Peyer's patch (tissue), 4 donors: ENCODE measurements at regions not wholly inside any gene's neighbourhood (a gene's known extent, or its start where the extent isn't known, plus 50 kb on each side); places are given as distances from the start of the nearest gene placed in this dataset.

Source experiments
- CTCF ChIP-seq, 6 experiments: fragments of 450-650 bp in 4 of 6; fragments of 200-600 bp in 2 of 6; sonication (generic) in 1 of 6; IDR thresholded peaks; one replicate each; pipeline ENCODE4 v1.5.1; 2017 to 2019; ENCODE audit warnings: antibody characterized with exemption in 6 of 6, mild to moderate bottlenecking in 3 of 6, moderate library complexity in 1 of 6
- POLR2A ChIP-seq, 2 donors: fragments of 450-650 bp; IDR thresholded peaks; one replicate each; pipeline ENCODE4 v1.5.1; 2017; ENCODE audit warnings: antibody characterized with exemption in 2 of 2, mild to moderate bottlenecking in 2 of 2, moderate library complexity in 2 of 2

GRCh38 chr15:69919816-69920215, 177.9 kb downstream of the TLE3 start:
- TF ChIP-seq CTCF (IDR thresholded peaks at IDR 0.05), result no peak
- TF ChIP-seq POLR2A (IDR thresholded peaks at IDR 0.05), result no peak
